ENCODE measurements at regions not wholly inside any gene's neighbourhood (a gene's known extent, or its start where the extent isn't known, plus 50 kb on each side); places are given as distances from the start of the nearest gene placed in this dataset.

- Histone ChIP-seq H3K27ac (ENCODE audit: insufficient read depth, low read length) (no peak overlapping the region), H4K20me1 (ENCODE audit: insufficient read depth, low read length) (no peaks in the 10 kb centered on the region), H2AK5ac (ENCODE audit: low read depth, low read length) (no peak overlapping the region), H2AK9ac (replicated peaks; ENCODE audit: low read depth, low read length, poor library complexity) (no peak overlapping the region), H3K56ac (ENCODE audit: extremely low read depth, insufficient read depth, low read length) (no peak overlapping the region), H2BK15ac (ENCODE audit: low read depth, low read length) (no peak overlapping the region), H2BK120ac (ENCODE audit: low read depth, low read length) (no peak overlapping the region), H2AFZ (replicated peaks; ENCODE audit: low read length, poor library complexity) (no peak overlapping the region), H2BK5ac (ENCODE audit: low read depth, low read length, poor library complexity, severe bottlenecking) (no peak overlapping the region), H3K4me1 (ENCODE audit: control insufficient read depth, insufficient read depth, low read length) (no peaks in the 10 kb centered on the region), H4K5ac (ENCODE audit: low read depth, low read length) (no peak overlapping the region), H3K18ac (ENCODE audit: low read depth, low read length) (no peak overlapping the region), H3K9me1 (ENCODE audit: insufficient read depth, low read length) (no peaks in the 10 kb centered on the region), H3K36me3 (ENCODE audit: control insufficient read depth, insufficient read depth, low read length) (no peaks in the 10 kb centered on the region), H3K79me1 (ENCODE audit: low read depth in 1 of 2, low read length in 2 of 2) (no peaks in the 10 kb centered on the region), H3K4me3 (ENCODE audit: insufficient read depth, low read depth, low read length) (no peak overlapping the region), H3K4me2 (ENCODE audit: low read depth, low read length) (no peak overlapping the region), H3K4ac (ENCODE audit: low read depth, low read length) (no peak overlapping the region), H3K23ac (ENCODE audit: low read depth, low read length) (no peak overlapping the region), H3K9me3 (ENCODE audit: control insufficient read depth, insufficient read depth, low read length) (peaks cover 5% of the 10 kb centered on the region), H3K14ac (replicated peaks; ENCODE audit: low read depth, low read length) (no peak overlapping the region), H4K91ac (ENCODE audit: insufficient read depth, low read depth, low read length) (no peak overlapping the region), H3K27me3 (ENCODE audit: control insufficient read depth, insufficient read depth, low read length) (no peaks in the 10 kb centered on the region), H4K8ac (ENCODE audit: low read depth in 2 of 2, low read length in 2 of 2) (no peak overlapping the region), H3K9ac (ENCODE audit: low read depth, low read length) (no peak overlapping the region), H2BK20ac (ENCODE audit: low read depth, low read length) (no peak overlapping the region)
- in situ Hi-C loops (cut with MboI; ENCODE audit: low sequenced_read_pairs) = no loop called here
- ATAC-seq (ENCODE audit: low read depth) = no peak
- intact Hi-C loops (cut with micrococcal nuclease) = no loop called here
- TF ChIP-seq RFX5 (IDR thresholded peaks at IDR 0.05; ENCODE audit: low read depth, low read length) = no peak
- no peak for TF ChIP-seq RAD21 (IDR thresholded peaks at IDR 0.05; ENCODE audit: low read length)
- no peak for TF ChIP-seq CHD1 (IDR thresholded peaks at IDR 0.05; ENCODE audit: low read depth, low read length)
- no peak for TF ChIP-seq NFE2L2 (IDR thresholded peaks at IDR 0.05; ENCODE audit: low read depth, low read length)
- TF ChIP-seq ELK1 (IDR thresholded peaks at IDR 0.05; ENCODE audit: borderline replicate concordance, low read depth, low read length) = no peak
- no peak for TF ChIP-seq CEBPB (IDR thresholded peaks at IDR 0.05; ENCODE audit: low read depth, low read length)
- TF ChIP-seq MAZ (IDR thresholded peaks at IDR 0.05; ENCODE audit: borderline replicate concordance, low read depth, low read length) = no peak
- TF ChIP-seq MXI1 (IDR thresholded peaks at IDR 0.05; ENCODE audit: borderline replicate concordance, low read depth, low read length) = no peak
- no peak for TF ChIP-seq USF2 (IDR thresholded peaks at IDR 0.05; ENCODE audit: low read depth, low read length)
- no peak for TF ChIP-seq CTCF (conservative IDR thresholded peaks at IDR 0.05; ENCODE audit: low read depth, low read length)
- TF ChIP-seq POLR2A (IDR thresholded peaks at IDR 0.05; ENCODE audit: low read depth, low read length) = no peak
- no peak for TF ChIP-seq SMC3 (IDR thresholded peaks at IDR 0.05; ENCODE audit: low read depth, low read length)
- TF ChIP-seq MAFK (IDR thresholded peaks at IDR 0.05; ENCODE audit: low read depth, low read length) = no peak
- TF ChIP-seq RCOR1 (IDR thresholded peaks at IDR 0.05; ENCODE audit: insufficient replicate concordance, low read length) = no peak
- no peak for TF ChIP-seq FOS (IDR thresholded peaks at IDR 0.05; ENCODE audit: low read depth, low read length)
- DNase-seq = no peak
- no TSS peak for BruUV-seq (replicated peaks)
- no CpG with 5 or more reads among the region's 3 CpGs for WGBS, 2 experiments (ENCODE audit: extremely low coverage in 2 of 2, insufficient read length in 1 of 2)
- ChIA-PET POLR2A (ENCODE audit: unreplicated experiment) (no interaction called here), CTCF (no interaction called here)
- dilution Hi-C loops (cut with HindIII; ENCODE audit: low sequenced_read_pairs, unreplicated experiment) = no loop called here
These were observed 135.2 kb upstream of the GADL1 start for GRCh38 chr3:31029706-31030105.

All from IMR-90 (cell line).